ENCODE measurements at regions not wholly inside any gene's neighbourhood (a gene's known extent, or its start where the extent isn't known, plus 50 kb on each side); places are given as distances from the start of the nearest gene placed in this dataset.
"Not testable (repeated sequence)": the region's sequence is repeated elsewhere in the genome, so short reads cannot be mapped to it uniquely, and the experiment has no call there.

DNA sequence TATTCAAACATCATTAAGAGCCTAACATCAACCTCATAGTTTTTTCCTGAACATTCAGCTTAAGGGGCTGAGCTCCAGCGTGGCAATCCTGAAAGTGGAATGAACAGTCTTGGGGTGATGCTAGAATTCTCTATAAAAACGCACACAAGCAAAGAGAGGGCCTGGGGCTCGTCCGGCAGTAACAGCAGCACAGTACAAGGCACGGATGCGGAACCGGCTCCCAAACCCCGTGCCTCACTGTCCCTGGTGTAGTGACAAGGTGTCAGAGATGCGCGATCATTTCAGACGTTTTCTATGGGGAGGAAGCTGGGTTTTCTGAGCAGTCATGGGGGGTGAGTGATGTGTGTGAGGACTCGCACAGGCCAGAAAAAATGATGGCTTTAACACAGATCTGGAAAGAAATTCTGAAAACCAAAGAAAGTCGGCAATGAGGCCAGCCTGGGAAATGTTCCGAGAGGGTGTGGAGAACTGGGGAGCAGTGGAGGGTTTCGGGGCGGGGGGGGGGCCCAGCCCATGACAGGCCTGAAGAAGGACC lies 170.6 kb downstream of the NPIPB11 start:
- ATAC-seq, H3K27ac Mint-ChIP-seq, H3K27me3 Mint-ChIP-seq, H3K4me1 Mint-ChIP-seq, H3K4me3 Mint-ChIP-seq, H3K9me3 Mint-ChIP-seq: not testable (repeated sequence)
- peaks cover 28% of the 10 kb centered on the region for H3K36me3 Mint-ChIP-seq

DNA sequence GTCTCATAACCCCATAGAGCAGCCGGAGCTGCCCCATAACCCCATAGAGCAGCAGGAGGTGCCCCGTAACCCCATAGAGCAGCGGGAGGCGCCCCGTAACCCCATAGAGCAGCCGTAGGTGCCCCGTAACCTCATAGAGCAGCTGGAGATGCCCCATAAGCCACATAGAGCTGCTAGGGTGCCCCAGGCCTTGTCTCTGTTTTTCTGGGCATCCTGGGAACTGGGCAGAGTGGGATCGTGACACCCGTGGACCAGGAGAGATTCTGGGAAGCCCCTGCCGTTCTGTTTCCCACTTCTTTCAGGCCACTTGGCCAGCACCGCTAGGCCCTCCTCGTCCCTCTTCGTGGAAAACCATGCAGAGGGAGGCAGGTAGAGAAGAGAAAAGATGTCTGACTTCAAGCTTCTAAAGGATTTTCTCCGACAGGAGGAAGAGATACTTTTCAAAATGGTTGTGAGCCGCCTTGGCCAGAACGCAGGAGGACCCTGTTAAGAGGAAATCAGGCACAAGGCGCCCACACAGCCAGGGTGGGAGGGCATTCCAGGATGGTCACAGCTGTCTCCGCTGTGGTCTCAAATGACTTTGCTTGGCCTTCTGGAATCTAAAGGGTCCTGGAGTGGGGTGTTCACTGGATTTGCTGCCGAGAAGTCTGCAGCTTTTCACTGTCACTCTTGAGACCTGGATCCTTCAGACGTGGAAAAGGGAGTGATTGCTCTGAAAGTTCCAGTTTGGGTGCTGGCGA lies 171.8 kb downstream of the NPIPB11 start:
- not testable (repeated sequence) for H3K27me3 Mint-ChIP-seq, H3K4me3 Mint-ChIP-seq, H3K4me1 Mint-ChIP-seq, H3K9me3 Mint-ChIP-seq, ATAC-seq
- H3K27ac Mint-ChIP-seq: peak overlapping the region; percentile 14
- peaks cover 28% of the 10 kb centered on the region for H3K36me3 Mint-ChIP-seq

DNA sequence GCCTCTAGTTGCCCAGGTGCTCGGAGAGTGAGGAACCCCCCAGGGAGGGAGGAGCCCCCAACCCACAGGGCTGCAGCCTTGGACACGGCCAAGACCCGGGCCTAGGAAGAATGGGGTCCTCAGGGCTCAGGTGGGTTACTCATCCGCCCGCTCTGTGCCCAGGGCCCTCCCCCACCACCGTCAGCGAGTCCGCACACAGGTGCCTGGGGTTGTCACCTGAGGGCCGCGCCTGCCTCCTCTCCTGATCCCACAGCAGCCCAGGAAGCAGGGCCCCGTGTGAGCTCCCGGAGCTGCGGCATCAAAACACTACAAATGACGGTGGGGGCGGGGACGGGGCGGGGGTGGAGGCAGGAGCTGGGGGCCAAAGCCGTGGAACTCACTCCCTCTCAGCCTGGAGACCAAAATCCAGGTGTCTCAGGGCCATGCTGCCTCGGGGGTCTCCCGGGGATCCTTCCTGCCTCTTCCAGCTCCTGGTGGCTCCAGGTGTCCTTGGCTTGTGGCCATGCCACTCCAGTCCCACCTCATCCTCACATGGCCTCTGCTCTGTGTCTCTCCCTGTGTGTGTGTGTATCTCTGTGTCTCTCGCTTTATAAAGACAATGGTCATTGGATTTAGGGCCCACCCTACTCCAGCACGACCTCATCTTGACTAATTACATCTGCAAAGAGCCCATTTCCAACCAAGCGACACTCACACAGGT lies 172.7 kb downstream of the NPIPB11 start:
- not testable (repeated sequence) for ATAC-seq

GRCh38 chr16:29232811-29233704 lies 173.5 kb downstream of the NPIPB11 start:
- Mint-ChIP-seq H3K27me3 (no peaks in the 10 kb centered on the region), H3K4me1 (peaks cover 6% of the 10 kb centered on the region), H3K4me3 (no peak overlapping the region), H3K36me3 (peaks cover 18% of the 10 kb centered on the region), H3K27ac (no peak overlapping the region), H3K9me3 (no peaks in the 10 kb centered on the region)
- no peak for ATAC-seq

More for the DNA sequence above, 172.7 kb downstream of the NPIPB11 start:
- H3K9me3 Mint-ChIP-seq, H3K4me3 Mint-ChIP-seq, H3K27me3 Mint-ChIP-seq, H3K27ac Mint-ChIP-seq, H3K4me1 Mint-ChIP-seq: not testable (repeated sequence)
- peaks cover 20% of the 10 kb centered on the region for H3K36me3 Mint-ChIP-seq

DNA sequence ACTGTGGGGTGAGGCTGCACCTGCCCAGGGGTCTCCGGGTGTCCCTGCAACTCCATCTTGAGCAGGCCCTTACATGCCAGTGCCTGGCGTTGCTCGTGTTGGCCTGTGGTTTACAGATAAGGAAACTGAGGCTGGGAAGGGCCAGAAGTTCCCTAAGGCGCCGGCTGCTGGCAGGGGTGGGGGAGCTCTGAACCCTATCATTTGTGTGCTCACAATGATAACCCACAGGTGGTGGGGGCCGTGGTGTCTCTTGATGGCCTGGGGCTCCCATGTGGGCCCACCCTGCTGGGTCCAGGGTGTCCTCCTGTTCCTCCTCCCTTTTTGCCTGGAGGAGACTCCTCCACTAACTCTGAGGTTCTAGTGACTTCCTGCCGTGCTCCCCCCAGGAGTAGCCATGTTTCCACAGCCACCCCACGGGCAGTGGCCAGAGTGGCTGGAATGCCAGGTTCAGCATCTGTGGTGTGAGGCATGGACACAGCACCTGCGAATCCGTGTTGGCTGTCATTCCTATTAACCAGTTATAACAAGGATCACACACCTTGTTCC lies 174.3 kb downstream of the NPIPB11 start:
- ATAC-seq, H3K9me3 Mint-ChIP-seq, H3K4me1 Mint-ChIP-seq, H3K4me3 Mint-ChIP-seq, H3K27me3 Mint-ChIP-seq, H3K27ac Mint-ChIP-seq: not testable (repeated sequence)
- peaks cover 18% of the 10 kb centered on the region for H3K36me3 Mint-ChIP-seq

- ATAC-seq: no peak
- Mint-ChIP-seq H3K36me3 (peaks cover 25% of the 10 kb centered on the region), H3K4me1 (peaks cover 9% of the 10 kb centered on the region), H3K27ac (no peak overlapping the region), H3K27me3 (no peaks in the 10 kb centered on the region), H3K4me3 (no peak overlapping the region), H3K9me3 (peaks cover 7% of the 10 kb centered on the region)
Observed at GRCh38 chr16:29231244-29231643, 175.3 kb downstream of the NPIPB11 start.

DNA sequence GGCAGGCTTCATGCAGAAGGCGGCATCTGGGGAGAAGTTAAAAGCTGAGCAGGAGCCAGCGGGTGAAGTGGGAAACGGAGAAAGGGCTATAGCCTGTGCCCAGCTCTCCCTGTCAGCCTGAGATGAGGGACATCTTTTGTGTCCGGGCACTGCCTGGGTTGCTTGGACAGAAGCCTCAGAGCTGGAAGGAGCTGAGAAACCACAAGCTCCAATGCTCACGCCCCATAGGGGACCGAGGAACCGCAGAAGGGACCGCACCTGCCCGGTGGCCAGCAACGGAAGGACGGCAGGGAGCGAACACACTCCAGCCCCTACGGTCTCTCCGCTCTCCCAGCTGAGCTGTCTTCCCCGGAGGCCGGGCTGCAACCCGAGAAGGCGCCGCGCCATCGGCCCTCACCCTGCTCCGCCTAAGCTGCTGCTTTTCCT lies 175.8 kb downstream of the NPIPB11 start:
- Mint-ChIP-seq H3K4me1 (peaks cover 9% of the 10 kb centered on the region), H3K4me3 (no peak overlapping the region), H3K36me3 (peaks cover 28% of the 10 kb centered on the region), H3K27ac (no peak overlapping the region), H3K9me3 (peaks cover 7% of the 10 kb centered on the region), H3K27me3 (no peaks in the 10 kb centered on the region)
- ATAC-seq: no peak

- not testable (repeated sequence) for H3K4me1 Mint-ChIP-seq, H3K27ac Mint-ChIP-seq, H3K9me3 Mint-ChIP-seq, H3K27me3 Mint-ChIP-seq, H3K4me3 Mint-ChIP-seq, ATAC-seq
- peaks cover 28% of the 10 kb centered on the region for H3K36me3 Mint-ChIP-seq
Observed at GRCh38 chr16:29230006-29230668, 176.4 kb downstream of the NPIPB11 start.

DNA sequence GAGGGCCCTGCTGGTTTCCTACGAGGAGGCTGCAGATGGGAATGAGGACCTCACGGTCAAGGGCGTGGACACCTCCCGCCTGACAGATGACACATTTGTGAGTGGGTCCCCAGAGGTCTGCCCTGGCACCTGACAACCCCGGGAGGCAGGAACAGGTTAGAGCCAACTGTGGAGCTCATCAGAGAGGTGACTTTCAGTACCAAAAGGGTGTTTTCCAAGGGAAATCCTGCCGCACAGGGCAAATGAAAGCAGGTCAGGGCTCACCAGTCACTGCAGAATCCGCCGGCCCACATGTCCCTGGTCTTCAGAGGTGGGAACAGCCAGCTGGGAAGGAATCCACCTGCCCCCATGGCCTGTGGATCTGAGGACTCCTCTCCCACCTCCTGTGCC lies 176.9 kb downstream of the NPIPB11 start:
- H3K36me3 Mint-ChIP-seq: peaks cover 27% of the 10 kb centered on the region
- H3K4me3 Mint-ChIP-seq, H3K9me3 Mint-ChIP-seq, H3K4me1 Mint-ChIP-seq, H3K27ac Mint-ChIP-seq, ATAC-seq, H3K27me3 Mint-ChIP-seq: not testable (repeated sequence)

DNA sequence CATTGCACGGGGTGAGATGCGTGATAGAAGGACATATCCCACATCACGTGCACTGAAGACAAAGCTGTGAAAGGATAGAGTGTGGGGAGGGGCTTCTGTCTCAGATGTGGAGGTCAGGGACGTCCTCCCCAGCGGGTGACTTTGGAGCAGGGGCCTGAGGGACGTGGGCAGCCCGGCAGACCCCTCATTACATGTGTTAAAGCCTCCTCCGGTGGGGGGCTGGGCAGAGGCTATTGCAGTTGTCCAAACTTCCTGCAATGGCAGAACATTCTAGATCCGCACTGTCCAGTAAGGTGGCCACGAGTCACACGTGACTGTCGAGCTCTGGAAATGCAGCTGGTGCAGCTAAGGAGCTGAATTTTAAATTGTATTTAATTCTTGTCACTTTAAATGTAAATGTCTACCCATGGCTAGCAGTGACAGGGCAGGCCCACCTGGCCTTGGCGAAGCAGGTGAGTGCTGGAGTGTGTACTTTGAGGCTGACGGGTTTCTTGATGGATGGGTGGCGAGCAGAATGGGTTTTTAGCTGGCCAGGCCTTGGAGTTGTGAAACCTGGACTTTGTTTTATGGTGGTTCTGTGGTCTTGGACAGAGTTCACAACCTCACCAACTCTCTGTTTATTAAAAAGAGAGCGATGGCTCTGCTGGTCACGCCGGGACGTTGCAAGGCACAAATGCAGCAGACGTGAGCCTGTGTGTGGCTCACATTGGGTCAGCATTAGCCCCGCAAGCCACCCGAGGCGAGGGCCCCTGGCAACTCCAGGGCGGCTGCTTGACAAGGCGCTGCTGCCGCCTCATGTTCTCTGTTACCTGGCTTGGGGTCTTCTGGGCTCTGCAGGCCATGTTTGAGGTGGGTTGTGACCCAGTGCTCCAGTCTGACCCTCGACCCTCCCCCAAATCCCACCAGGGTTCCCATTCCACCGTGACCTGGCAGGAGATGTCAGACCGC lies 177.6 kb downstream of the NPIPB11 start:
- not testable (repeated sequence) for ATAC-seq, H3K27me3 Mint-ChIP-seq, H3K4me3 Mint-ChIP-seq, H3K4me1 Mint-ChIP-seq, H3K9me3 Mint-ChIP-seq
- peak overlapping the region; percentile 58 for H3K27ac Mint-ChIP-seq
- H3K36me3 Mint-ChIP-seq: peaks cover 20% of the 10 kb centered on the region

DNA sequence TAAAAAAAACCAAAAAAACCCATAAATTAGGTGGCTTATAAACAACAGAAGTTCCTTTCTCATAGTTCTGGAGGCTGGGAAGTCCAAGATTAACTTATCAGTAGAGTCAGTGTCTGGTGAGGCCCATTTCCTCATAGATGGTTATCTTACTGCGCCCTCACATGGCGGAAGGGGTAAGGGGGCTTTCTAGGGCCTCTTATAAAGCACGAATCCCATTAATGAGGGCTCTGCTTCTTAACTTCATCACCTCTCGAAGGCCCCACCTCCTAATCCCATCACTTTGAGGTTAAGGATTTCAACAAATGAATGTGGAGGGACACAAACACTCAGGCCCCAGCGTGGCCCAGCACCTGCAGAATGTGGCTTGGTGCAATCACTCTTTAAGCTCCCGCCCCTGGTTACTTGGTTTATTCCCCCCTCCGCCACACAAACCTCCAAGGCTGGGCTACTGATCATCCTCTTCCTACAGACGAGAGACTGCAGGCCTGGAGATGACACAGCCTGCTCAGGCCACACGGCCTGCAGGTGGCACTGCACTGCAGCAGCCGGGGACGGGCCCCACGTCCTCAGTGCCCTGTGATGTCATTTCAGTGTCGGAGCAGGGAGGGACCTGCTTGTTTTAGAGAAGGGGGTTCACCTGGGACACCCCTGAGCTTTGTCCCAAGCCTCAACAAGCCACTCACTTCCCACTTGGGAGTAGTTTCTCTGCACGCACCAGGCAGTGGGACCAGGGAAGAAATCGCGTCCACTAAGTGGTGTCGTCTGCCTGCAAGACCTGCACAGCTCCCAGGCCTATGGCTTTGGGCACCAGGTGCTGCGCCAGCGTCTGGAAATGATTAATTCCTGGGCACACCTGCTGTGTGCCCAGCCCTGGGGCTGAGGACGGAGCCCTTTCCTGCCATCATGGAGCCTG lies 178.5 kb downstream of the NPIPB11 start:
- peak; percentile 93 for ATAC-seq
- not testable (repeated sequence) for H3K27me3 Mint-ChIP-seq, H3K9me3 Mint-ChIP-seq, H3K4me3 Mint-ChIP-seq, H3K4me1 Mint-ChIP-seq
- Mint-ChIP-seq H3K27ac (peak overlapping the region; percentile 58), H3K36me3 (peaks cover 13% of the 10 kb centered on the region)

GRCh38 chr16:29226782-29227181 lies 179.7 kb downstream of the NPIPB11 start:
- Mint-ChIP-seq H3K27ac (no peak overlapping the region), H3K27me3 (no peaks in the 10 kb centered on the region), H3K4me3 (no peak overlapping the region), H3K36me3 (peaks cover 22% of the 10 kb centered on the region), H3K9me3 (peaks cover 10% of the 10 kb centered on the region), H3K4me1 (peaks cover 9% of the 10 kb centered on the region)
- no peak for ATAC-seq

DNA sequence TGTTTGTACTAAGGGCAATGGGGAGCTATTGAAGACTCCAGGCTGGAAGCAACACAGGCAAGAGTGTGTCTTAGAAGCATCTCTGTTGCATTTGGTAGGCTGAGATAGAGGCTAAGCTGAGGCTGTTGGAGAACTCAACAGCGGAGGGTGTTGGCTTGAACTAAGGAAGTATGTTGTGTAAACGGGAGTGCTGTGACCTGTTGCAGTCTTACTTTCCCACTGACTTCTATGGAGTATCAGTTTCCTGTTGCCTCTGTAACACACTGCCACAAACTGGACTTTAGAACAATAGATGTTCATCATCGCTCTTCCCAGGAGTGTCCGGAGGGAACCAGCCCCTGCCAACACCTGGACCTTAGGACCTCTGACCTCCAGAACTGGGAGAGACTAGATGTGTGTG lies 181.8 kb downstream of the NPIPB11 start:
- H3K27ac Mint-ChIP-seq, H3K4me1 Mint-ChIP-seq, H3K27me3 Mint-ChIP-seq, ATAC-seq, H3K9me3 Mint-ChIP-seq, H3K4me3 Mint-ChIP-seq: not testable (repeated sequence)
- peaks cover 34% of the 10 kb centered on the region for H3K36me3 Mint-ChIP-seq
